SK-N-SH (cell line): ENCODE measurements at regions not wholly inside any gene's neighbourhood (a gene's known extent, or its start where the extent isn't known, plus 50 kb on each side); places are given as distances from the start of the nearest gene placed in this dataset.

ENCODE experiments used
- CHD2 ChIP-seq: fragments of 150-350 bp; IDR thresholded peaks from 2 replicates; pipeline ENCODE4 v1.6.1; 2018; ENCODE audit warnings: low read length; ENCODE audit not compliant: partially characterized antibody
- CTCF ChIP-seq: fragments of 200-600 bp; sonication (generic); IDR thresholded peaks from 2 replicates; pipeline ENCODE4 v1.6.1; 2017; ENCODE audit warnings: antibody characterized with exemption, mild to moderate bottlenecking, moderate library complexity
- ELF1 ChIP-seq: IDR thresholded peaks from 2 replicates; pipeline ENCODE4 v1.4.0; 2012
- GABPA ChIP-seq: IDR thresholded peaks from 2 replicates; pipeline ENCODE4 v1.4.0; 2012; ENCODE audit warnings: low read depth, mild to moderate bottlenecking
- REST ChIP-seq: IDR thresholded peaks from 2 replicates; pipeline ENCODE4 v1.6.1; 2012; ENCODE audit warnings: mild to moderate bottlenecking, low read depth, low read length, moderate library complexity
- USF2 ChIP-seq: fragments of 150-350 bp; IDR thresholded peaks from 2 replicates; pipeline ENCODE4 v1.6.1; 2017; ENCODE audit warnings: antibody characterized with exemption, low read length, low read depth, borderline replicate concordance

- no peak for TF ChIP-seq GABPA
- TF ChIP-seq USF2: no peak
- no peak for TF ChIP-seq CHD2
- no peak for TF ChIP-seq REST
- no peak for TF ChIP-seq CTCF
- TF ChIP-seq ELF1: no peak
Observed at GRCh38 chr1:30414086-30414850, 309.1 kb downstream of the MATN1 start.
